ENCODE measurements at regions not wholly inside any gene's neighbourhood (a gene's known extent, or its start where the extent isn't known, plus 50 kb on each side); places are given as distances from the start of the nearest gene placed in this dataset.

- TF ChIP-seq NEUROD1 (IDR thresholded peaks at IDR 0.05; ENCODE audit: borderline replicate concordance, low read depth, low read length, partially characterized antibody) (no peak), FOXJ2 (tag; IDR thresholded peaks at IDR 0.05) (no peak), HMGXB4 (CRISPR knock-in tag; IDR thresholded peaks at IDR 0.05) (no peak), PTBP1 (IDR thresholded peaks at IDR 0.05; ENCODE audit: low read depth, low read length) (no peak)
These were observed 142.1 kb downstream of the FOXA2 start (continued) for GRCh38 chr20:22442318-22442717.

- WGBS (ENCODE audit: insufficient coverage, low coverage, missing lambda C conversion rate): 28% methylated on average over 3 of the region's 4 CpGs
- FAIRE-seq: peak; percentile 85
These were observed 145.4 kb downstream of the FOXA2 start for GRCh38 chr20:22438926-22439325.

More at GRCh38 chr20:22438926-22439325, 145.4 kb downstream of the FOXA2 start:
- Histone ChIP-seq H2AFZ (ENCODE audit: low read depth, low read length) (peak overlapping the region; percentile 87), H3K4me3 (no peak overlapping the region), H3K4me2 (ENCODE audit: insufficient read depth, low read length) (no peak overlapping the region), H4K20me1 (replicated peaks; ENCODE audit: control insufficient read depth, insufficient read depth, low read length) (no peaks in the 10 kb centered on the region), H3K4me1 (replicated peaks in 1 of 2; ENCODE audit: control insufficient read depth in 2 of 2, insufficient read depth in 2 of 2, low read length in 2 of 2) (peaks cover 0 to 2% of the 10 kb centered on the region in 2 experiments; a peak in 1 of 5 replicates), H3K9ac (ENCODE audit: insufficient read depth in 1 of 2, low read depth in 2 of 2, low read length in 2 of 2) (no peak overlapping the region), H3K9me1 (ENCODE audit: control insufficient read depth, insufficient read depth, low read length) (no peaks in the 10 kb centered on the region), H3K36me3 (ENCODE audit: control insufficient read depth, insufficient read depth, low read length) (no peaks in the 10 kb centered on the region), H3K27ac (ENCODE audit: extremely low read depth, low read depth, low read length) (no peak overlapping the region), H3K79me2 (ENCODE audit: control insufficient read depth, insufficient read depth, low read length) (no peaks in the 10 kb centered on the region), H3K9me3 (replicated peaks; ENCODE audit: control insufficient read depth, insufficient read depth, low read depth, low read length) (no peaks in the 10 kb centered on the region), H3K27me3 (ENCODE audit: control insufficient read depth in 2 of 2, insufficient read depth in 2 of 2, low read length in 2 of 2) (no peaks in the 10 kb centered on the region)
- peak; percentile 99 for ATAC-seq
- ChIA-PET POLR2A (no interaction called here), CTCF (ENCODE audit: low intra/inter-chr PET ratio) (no interaction called here)
- BruUV-seq (replicated peaks): no TSS peak
- in situ Hi-C loops (cut with MboI) (no loop called here), intact Hi-C loops (cut with micrococcal nuclease) (no loop called here)
- TF ChIP-seq L3MBTL2 (IDR thresholded peaks at IDR 0.05): peak; percentile 34; the same call in 1 of the 2 replicates
- 0 out of 4 replicates have a peak, but pooled peaks of 1 of the 2 experiments have one; percentile 12 for TF ChIP-seq MAZ (CRISPR knock-in tag; conservative IDR thresholded peaks at IDR 0.05 in 1 of 2, IDR thresholded peaks at IDR 0.05 in 1 of 2)
- TF ChIP-seq NFE2L1 (tag; IDR thresholded peaks at IDR 0.05; ENCODE audit: borderline replicate concordance, low read depth): no peak
- TF ChIP-seq NFATC3 (IDR thresholded peaks at IDR 0.05): no peak
- peak in 1 of 2 experiments; percentile 29; a peak in 1 of 4 replicates for TF ChIP-seq RAD21 (CRISPR knock-in tag; conservative IDR thresholded peaks at IDR 0.05 in 1 of 2, IDR thresholded peaks at IDR 0.05 in 1 of 2)
- no peak for TF ChIP-seq HNRNPLL (IDR thresholded peaks at IDR 0.05; ENCODE audit: low read depth, low read length, poor library complexity, severe bottlenecking)
- no peak for TF ChIP-seq ASH1L (IDR thresholded peaks at IDR 0.05; ENCODE audit: borderline replicate concordance, low read depth, partially characterized antibody)
- peak; percentile 38 to 59 (median 52) for TF ChIP-seq CTCF (IDR thresholded peaks at IDR 0.05 in 2 of 3, conservative IDR thresholded peaks at IDR 0.05 in 1 of 3; ENCODE audit: insufficient read depth in 2 of 3, low read depth in 1 of 3, low read length in 3 of 3)
- peak in 3 of 4 experiments; percentile 10 to 50 (median 34) for DNase-seq (ENCODE audit: extremely low read depth in 1 of 4, low spot score in 3 of 4)

Data from K562 (cell line).